A204.1 (cell line): ENCODE measurements at regions not wholly inside any gene's neighbourhood (a gene's known extent, or its start where the extent isn't known, plus 50 kb on each side); places are given as distances from the start of the nearest gene placed in this dataset.
"Not testable (repeated sequence)": the region's sequence is repeated elsewhere in the genome, so short reads cannot be mapped to it uniquely, and the experiment has no call there.

Experiments
- FAIRE-seq: peaks from 2 replicates; lab custom pipeline; 2012; peaks lifted over from hg19 to GRCh38; lab: Jason Lieb, UNC

DNA sequence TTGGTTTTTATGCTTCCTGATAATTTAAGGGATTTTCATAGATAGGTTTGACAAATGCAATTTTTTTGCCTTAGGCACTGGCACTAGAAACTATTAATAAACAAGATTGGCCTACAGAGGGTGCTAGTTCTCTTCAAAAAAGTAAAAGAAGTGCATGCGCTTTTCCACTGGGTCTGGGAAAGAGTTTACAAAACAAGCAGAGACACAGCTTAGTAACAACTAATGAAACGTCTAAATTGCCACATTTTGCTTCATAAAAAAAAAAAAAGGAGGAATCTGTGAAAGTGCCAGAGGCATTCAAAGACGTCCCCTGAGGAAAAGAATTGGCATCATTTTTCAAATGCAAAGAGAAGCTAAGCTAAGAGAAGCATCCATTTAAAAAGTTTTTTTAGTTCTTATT lies 58.3 kb upstream of the EEA1 start:
- FAIRE-seq: peak; percentile 95

DNA sequence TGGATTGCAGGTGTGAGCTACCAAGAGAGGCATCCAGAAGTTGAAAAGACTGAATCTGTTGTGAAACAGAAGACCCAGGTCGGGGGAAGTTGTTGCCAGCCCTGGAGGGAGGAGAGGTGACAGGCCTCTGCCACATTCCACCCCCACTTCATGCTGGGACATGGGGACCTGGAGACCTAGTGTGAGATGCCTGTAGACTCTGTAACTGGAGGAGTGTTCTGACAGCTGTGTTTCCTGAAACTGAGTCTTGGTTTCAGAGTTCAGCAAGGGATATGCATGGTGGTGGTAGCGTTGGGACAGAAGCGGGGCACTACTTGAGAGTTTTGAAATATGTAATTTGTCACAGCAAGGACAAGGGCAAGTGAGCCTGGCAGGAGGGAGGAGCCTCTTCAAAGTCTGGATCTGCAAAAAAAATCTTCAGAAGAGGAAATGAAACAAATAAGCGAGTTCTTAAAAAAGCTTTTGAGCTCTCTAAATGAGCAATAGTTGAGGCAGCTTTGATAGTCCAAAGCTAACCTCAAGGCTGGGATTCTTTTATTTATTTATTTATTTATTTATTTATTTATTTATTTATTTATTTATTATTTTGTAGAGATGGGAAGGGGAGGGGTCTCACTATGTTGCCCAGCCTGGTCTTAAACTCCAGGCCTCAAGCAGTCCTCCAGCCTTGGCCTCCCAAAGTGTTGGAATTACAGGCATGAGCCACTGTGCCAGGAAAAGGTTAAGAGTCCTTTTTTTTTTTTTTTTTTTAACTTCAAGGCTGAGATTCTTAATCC lies 58.9 kb upstream of the EEA1 start:
- FAIRE-seq: no peak

DNA sequence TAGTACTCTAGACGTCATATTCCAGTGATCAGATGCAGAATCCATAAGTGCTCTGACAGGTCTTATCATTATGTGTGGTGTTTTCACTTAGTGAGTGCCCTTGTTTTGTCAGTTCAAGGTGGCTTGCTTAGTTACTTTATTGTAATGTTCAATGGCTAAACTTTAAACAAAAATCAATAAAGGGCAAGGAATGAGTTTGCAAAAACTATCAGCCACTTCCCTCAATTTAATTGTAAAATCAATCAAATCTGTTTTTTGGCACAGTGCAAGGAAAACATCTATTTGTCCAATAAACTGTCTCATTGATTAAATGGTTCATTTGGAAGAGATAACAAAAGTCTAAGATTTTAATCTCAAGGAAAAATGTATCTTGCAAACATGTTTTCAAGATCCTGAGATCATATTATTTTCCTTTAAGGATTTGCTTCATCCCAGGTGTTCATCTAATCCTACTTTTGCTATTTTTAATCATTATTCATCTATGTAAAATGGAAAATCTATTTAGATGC lies 59.6 kb upstream of the EEA1 start:
- FAIRE-seq: no peak

DNA sequence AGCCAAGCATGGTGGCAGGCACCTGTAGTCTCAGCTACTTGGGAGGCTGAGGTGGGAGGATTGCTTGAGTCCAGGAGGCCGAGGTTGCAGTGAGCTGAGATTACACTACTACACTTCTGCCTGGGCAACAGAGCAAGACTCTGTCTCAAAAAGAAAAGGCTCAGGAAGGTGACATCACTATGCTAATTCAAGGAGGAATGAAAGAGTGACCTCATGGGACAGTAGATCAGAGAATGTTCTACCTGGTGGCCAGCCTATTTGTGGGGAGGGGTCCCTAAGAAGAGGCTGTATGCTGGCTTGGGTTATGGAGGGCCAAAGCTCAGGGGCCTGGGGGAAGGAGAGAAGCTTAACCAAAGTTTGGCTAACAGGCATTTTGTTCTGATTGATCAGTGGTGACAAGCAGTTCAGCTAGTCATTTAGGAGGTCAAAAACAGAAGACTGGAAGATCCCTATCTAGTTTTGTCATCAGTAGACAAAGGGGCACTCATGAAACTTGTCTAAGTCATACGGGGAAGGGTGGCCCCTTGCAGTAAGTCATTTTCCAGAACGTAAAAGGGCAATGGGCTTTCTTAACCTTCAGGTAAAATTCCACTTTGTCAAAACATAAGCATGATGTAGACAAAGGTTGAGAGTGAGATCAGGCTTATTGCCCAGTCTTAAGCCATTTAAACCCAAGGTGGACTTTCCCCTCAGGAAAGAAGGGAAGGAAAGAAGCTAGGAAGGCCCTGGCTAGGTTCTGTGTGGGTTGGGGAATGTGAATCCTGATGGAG lies 60.8 kb upstream of the EEA1 start:
- no peak for FAIRE-seq

DNA sequence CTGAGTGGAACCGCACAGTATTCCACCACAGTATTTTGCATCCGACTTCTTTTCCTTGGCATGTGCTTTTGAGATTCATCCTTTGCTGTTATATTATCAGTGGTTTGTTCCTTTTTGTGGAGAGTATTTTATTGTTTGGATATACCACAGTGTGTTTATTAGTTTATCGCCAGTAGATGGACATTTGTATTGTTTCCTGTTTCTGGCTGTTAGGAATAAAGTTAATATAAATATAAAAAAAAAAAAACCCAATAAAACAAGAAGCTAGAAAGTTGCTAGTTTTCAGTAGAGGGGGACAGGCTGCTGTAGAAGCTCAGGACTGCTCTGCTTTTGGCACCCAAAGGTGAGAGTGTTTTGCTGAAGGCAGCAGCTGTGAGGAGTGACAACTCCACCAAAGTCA lies 62.0 kb upstream of the EEA1 start:
- no peak for FAIRE-seq

DNA sequence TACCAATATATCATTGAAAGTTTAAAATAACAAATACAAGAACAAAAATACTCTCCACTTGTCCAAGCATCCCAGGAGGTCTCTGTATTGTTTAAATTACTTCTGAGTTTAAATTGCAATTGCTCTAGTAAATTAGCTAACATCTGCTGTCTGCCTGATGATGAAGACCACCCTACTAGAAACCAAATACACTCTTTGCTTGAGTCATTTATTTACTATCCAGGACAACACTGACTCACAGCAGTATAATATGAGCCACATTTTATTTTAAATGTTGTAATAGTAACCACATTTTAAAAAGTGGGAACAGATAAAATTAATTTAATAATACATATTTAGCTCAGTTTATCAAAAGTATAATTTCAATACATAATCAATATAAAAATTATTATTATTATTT lies 62.9 kb upstream of the EEA1 start:
- no peak for FAIRE-seq

DNA sequence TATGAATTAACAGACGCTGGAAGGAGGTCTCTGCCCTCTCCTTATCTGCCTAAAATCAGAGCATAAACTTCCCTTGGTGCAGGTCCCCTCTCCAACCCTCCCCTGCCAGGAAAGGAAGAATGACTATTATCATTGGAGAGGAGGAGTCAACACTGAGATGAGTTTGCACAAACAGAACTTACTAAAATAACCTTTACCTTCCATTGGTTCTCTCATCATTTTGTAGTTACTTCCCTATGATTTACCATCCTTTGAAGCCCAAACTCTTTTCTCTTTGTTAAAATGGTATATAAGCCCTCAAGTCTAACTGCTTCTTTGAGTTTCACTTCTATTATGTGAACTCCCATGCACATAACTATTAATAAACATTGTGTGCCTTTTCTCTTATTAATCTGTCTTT lies 64.2 kb upstream of the EEA1 start:
- no peak for FAIRE-seq

DNA sequence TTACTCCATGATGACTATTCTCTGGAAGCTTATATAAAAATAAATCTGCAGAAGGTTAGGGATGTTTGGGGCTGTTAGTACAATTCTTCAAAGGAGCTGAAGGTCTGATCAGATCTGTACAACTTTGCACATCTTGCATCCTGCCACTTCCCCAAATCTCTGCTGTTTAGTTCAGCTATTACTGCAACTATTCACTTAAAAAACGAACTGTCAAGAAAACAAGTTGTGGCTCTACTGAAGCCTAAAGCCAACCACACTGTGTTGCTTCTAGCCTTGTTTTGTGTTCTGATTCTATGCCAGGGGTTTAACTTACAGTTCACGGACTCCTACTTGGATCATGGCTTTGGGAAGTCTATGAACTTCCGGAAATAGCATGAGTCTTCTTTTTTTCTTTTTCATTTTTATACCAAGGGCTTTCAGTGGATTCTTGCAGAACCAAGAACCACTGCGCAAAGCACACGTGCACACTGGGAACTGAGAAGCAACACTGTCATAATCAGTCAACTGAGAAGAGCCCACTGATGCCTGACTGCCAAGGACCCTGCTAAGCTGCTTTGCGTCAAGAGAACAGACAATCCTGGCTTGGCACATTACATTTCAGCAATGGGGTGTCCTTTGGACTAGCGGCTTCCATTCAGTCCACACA lies 66.3 kb upstream of the EEA1 start:
- no peak for FAIRE-seq

DNA sequence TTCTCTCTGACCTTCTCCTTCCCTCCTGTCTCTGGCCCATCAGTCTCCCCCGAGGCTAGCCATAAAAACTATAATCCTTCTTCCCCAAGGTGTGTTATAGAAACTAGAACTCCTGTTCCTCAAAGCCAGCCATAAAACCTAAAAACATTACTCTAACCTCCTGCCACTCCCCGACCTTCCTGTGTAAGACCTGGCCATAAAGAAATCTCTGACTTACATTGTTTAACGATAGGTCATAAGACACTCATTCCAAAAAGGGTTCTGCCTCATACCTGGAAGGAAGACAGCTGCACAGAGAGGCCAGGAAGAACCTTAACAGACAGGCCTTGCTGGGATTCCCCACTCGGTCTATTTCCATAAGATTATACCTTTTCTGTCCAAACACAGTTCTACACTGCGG lies 70.9 kb upstream of the EEA1 start:
- FAIRE-seq: no peak

DNA sequence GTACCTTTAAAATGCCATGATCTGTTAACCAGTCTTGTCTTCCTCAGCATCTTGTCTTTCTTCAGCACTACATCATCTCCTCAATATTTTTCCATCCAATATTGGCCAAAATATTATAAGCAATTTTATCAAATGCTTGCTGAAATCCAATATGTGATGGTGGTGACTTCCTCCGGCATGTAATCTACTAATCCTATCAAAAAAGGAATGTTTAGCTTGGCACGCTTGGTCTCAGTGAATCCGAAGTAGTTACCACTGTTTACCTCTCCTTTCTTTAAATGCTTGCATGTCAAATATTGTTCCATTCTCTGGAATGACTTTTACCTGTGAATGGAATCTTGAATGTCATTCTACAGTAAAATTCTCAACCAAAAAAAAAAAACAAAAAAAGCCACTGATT lies 72.3 kb upstream of the EEA1 start:
- no peak for FAIRE-seq

DNA sequence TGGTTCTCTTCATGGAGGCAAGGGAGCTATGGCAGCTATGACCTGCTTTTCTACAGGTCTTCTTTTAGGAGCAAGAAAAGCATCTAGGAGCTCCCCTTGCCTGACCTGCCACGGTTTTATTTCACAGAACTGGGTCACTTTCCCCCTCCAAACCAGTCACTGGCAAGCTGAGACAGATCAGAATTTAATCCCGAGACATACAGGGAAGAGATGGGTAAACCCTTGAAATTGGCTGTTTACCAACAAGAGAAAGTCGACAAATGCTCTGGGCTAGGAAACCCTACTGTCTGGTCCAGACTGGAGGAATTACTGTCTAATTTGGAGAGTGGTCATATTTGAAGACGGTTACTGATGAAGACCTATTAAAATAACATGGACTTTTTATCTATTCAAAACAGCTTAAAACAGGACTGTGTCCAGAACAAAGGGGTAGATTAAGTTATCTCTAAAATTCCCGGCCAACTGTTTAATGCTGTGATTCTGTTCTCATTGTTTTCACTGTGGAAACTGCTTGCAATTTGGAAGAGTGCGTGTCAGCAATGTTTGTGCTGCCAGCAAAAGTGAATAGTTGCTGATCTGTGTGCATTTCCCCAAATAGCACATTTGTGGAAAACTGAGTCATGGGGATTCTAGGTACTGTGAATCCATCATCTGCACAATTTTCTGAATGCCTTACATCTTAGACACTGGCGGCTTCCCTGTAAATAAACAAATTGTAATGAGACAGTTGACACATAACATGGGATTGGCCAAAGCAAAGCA lies 73.4 kb upstream of the EEA1 start:
- no peak for FAIRE-seq

DNA sequence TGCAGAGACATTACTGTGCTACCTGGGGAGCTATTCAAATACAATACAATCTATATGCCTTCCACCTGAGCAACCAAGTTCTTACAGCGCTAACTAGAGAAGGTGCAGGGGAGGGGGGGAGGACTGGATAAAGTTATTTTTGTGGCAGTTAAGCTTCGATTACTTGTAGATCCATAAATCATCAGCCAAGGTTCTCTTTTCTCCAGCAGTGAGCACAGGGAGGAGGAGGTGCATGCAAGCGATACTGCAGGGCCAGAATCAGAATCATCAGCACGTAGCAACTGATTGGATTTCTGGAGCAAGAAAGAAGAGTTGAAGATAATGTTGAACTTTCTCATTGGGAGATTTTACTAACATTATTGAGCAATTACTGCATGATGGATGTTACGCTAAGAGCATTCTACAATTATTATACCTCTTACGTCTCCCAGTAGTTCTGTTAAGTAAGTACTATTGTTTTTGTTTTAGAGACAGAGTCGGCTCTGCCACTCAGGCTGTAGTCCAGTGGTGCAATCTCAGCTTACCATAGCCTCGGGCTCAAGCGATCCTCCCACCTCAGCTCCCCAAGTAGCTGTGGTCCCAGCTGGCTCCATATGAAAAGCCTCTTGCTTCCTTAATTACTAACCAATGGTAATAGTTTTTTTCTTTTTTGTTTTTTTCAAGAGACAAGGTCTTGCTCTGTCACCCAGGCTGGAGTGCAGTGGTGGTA lies 74.6 kb upstream of the EEA1 start:
- FAIRE-seq: no peak

DNA sequence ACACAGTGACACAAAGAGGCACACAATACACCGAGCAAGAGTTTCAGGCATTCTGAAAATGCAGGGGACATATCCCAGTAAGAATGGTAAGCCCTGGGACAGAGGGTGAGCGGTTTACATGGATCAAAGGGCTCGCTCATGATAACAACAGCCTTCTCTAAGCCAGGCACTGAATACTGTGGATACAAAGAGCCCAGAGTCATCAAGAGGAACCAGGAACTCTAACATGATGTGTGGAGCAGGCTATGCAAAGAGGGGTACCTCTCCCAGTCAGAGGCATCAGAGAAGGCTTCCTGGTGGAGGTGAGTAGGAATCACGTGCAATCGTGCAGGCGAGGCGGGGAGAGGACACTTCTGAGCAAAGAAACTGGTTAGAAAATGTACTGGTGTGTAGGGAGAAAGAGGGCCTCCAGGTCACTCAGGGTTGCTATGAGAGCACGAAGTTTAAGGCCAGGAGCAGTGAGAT lies 76.9 kb upstream of the EEA1 start:
- FAIRE-seq: no peak

DNA sequence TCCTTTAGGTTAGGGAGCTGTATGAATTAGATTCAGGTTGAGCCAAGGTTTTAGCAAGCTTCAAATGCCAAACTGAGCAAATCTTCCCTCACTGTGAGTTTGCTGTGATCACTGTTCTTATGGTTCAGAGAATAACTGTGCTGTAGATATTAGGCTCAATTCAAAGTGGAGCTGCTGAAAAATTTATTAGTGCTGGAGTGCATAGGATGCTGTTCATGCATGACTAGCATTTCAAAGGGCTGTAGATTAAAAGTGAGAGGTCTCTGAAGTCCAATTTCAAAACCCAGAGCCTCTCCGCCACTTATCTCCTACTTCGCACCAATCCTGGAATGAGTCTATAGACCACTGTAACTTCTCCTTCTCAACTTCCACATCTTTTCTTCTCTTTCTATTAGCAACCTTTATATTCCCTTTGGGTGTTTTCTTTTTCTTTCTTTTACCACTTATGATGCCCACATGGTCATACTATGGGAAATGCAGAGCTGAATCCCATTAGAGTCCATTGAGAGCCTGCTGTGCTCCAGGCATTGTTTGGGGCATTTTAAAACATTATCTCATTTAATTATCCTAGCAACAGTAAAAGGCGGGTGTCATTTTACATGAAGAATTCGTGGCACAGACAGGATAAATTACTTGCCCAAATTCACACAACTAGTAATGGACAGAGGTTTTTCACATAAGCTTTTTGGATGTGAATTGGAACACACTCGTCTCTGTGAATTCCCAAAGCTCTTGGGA lies 77.5 kb upstream of the EEA1 start:
- FAIRE-seq: no peak

DNA sequence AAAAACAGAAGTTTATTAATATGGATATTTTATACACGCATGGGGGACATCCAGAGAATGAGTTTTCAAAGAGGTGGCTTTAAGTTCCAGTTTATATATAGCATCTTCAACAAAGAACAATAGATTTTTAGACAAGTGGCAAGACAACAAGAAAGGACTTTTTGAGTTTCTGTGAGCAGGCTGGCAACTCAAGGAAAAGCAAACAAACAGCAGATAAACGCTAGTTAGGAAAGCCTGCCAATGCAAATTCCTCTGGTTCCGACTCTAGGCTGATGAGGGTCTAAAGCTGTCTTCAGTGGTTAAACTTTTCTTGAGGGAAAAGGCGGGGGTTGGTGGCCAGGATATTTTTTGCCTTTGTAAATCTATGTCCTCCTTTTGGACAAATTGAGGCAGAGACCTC lies 78.4 kb upstream of the EEA1 start:
- no peak for FAIRE-seq

DNA sequence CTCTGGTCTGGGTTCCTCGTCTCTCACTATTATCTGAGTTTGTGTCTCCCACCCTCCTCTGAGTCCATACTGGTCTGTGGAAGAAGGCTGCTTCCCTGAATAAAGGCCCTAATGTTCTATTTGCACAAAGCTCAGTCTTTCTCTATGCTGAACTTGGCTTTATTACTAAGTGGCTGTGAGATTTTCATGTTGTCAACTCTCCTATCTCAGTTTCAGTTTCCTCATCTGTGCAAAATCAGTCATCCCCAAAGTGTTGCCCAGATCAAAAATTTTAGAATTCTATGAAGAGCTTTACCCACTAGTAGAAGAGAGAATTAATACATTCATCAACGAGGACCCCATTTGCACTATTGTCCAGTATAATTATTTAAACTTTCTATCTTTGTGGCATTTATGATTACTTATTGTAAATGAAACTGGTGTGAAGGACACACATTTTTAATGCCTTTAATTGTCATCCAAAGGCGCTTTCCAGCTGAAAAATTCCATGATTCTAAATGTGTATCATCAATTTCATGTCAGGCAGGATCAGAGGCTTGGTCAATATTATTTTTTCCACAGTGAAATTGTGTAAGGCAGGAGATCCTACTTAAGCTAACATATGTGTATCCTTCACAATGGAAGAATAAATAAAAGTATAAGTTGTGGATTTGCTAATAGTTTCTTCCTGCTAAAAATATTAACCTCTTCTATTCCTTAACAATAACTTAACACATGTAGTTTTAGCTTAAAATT lies 79.1 kb upstream of the EEA1 start:
- FAIRE-seq: no peak

DNA sequence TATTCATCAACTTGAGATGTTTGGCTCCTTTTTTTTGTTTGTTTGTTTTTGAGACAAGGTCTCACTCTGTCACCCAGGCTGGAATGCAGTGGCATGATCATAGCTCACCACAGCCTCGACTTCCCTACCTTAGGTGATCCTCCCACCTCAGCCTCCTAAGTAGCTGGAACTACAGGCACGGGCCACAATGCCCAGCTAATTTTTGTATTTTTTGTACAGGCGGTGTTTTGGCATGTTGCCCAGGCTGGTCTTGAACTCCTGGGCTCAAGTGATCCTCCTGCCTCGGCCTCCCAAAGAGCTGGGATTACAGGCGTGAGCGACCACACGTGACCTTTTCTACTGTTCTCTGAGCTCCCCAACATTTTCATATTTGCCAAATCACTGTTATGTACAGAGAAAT lies 79.8 kb upstream of the EEA1 start:
- not testable (repeated sequence) for FAIRE-seq

DNA sequence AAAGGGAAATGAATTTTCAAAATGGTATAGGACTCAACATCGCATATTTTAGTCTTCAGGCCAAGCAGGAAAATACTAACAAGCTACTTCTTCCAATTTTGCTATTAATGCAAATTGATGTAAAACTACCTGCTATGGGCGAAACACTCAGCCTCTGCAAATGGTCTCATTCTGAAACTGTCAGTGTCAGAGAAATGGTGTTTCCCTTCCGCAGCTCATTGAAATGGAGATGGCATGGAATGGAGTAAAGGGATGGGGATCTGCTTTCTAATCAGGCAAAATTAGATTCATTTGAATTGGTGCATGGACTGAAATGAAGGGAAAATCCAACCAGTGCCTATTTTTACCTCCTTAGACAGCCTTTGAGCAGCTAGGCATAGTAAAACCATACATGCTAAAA lies 80.4 kb upstream of the EEA1 start:
- no peak for FAIRE-seq

DNA sequence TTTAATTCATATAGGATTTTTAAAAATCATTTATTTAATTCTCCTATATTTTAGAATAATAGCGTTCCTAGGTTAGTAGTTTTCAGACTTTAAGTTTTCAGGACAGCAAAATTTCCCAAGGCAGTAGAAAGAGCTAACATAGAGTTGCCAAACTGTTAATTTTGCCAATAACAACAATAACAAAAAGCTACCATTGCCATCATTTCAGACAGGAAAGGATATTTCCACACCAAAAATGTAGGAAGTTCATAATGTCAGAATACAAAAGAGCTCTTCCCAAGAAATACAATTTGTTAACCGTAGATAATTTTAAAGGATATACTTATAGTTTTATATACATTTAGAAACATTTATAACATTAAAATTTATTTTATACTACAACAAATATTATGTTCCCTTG lies 81.4 kb upstream of the EEA1 start:
- no peak for FAIRE-seq

DNA sequence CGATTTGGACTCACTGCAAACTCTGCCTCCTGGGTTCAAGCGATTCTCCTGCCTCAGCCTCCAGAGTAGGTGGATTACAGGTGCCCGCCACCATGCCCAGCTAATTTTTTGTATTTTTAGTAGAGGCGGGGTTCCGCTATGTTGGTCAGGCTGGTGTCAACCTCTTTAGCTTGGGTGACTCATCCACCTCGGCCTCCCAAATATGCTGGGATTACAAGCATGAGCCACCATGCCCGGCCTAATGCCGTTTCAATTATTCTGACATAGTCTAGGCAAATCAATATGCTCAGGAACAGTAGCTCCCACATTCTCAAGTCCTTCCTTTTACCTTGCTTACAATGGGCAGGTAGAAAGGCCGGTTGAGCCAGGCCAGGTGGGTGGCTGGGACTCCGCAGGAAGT lies 82.0 kb upstream of the EEA1 start:
- FAIRE-seq: no peak
